PC-9 (cell line): ENCODE measurements at regions not wholly inside any gene's neighbourhood (a gene's known extent, or its start where the extent isn't known, plus 50 kb on each side); places are given as distances from the start of the nearest gene placed in this dataset.

Experiments used
- BruUV-seq: library from RNA; stranded (reverse); fragments of 400-500 nt; replicated peaks from 2 replicates; lab custom pipeline; 2021; lab: Mats Ljungman, UMichigan
- CTCF ChIA-PET: fragments of 300-600 bp; sonication (Branson Sonifier 250); formaldehyde crosslinking; loops from one replicate; lab custom pipeline; 2022; ENCODE audit warnings: antibody characterized with exemption; lab: Charles Lee
- POLR2A ChIA-PET: fragments of 300-600 bp; sonication (Branson Sonifier 250); formaldehyde crosslinking; loops from one replicate; lab custom pipeline; 2022; ENCODE audit warnings: antibody characterized with exemption; ENCODE audit not compliant: unreplicated experiment; lab: Charles Lee
- DNase-seq, 2 experiments: peaks; one replicate each; pipeline versions ENCODE4 v3.0.0 to v3.0.0-alpha.2; 2015 to 2022; ENCODE audit warnings: mixed read lengths in 1 of 2
- H2AFZ ChIP-seq: fragments of 200-600 bp; sonication (generic); 2 replicates; pipeline ENCODE4 v1.8.1; 2017; ENCODE audit warnings: antibody characterized with exemption
- H3F3A ChIP-seq: fragments of 200-600 bp; sonication (generic); 2 replicates; pipeline ENCODE4 v1.8.1; 2017; ENCODE audit warnings: antibody characterized with exemption, mild to moderate bottlenecking, low read depth; ENCODE audit not compliant: insufficient read depth
- H3K27ac ChIP-seq: fragments of 200-600 bp; sonication (generic); 2 replicates; pipeline ENCODE4 v1.6.1; 2016; ENCODE audit warnings: mixed run types
- H3K27me3 ChIP-seq: fragments of 200-600 bp; sonication (generic); 2 replicates; pipeline ENCODE4 v1.6.1; 2016; ENCODE audit warnings: low read depth, mixed run types; ENCODE audit not compliant: insufficient read depth
- H3K36me3 ChIP-seq: fragments of 200-600 bp; sonication (generic); 2 replicates; pipeline ENCODE4 v1.6.1; 2016; ENCODE audit warnings: low read depth, mixed run types
- H3K4me1 ChIP-seq: fragments of 200-600 bp; sonication (generic); replicated peaks from 2 replicates; pipeline ENCODE4 v1.6.1; 2016; ENCODE audit warnings: mixed run types; ENCODE audit not compliant: insufficient read depth
- H3K4me2 ChIP-seq: fragments of 200-600 bp; sonication (generic); 2 replicates; pipeline ENCODE4 v1.6.1; 2017; ENCODE audit warnings: mixed run types
- H3K4me3 ChIP-seq: fragments of 200-600 bp; sonication (generic); 2 replicates; pipeline ENCODE4 v1.6.1; 2016; ENCODE audit warnings: mixed run types
- H3K79me2 ChIP-seq: fragments of 200-600 bp; sonication (generic); 2 replicates; pipeline ENCODE4 v1.6.1; 2017; ENCODE audit warnings: low read depth, mixed run types
- H3K9me2 ChIP-seq: fragments of 200-600 bp; sonication (generic); 2 replicates; pipeline ENCODE4 v1.8.1; 2017; ENCODE audit warnings: mild to moderate bottlenecking; ENCODE audit not compliant: insufficient read depth
- H3K9me3 ChIP-seq: fragments of 200-600 bp; sonication (generic); 2 replicates; pipeline ENCODE4 v1.8.1; 2016; ENCODE audit warnings: low read depth; ENCODE audit not compliant: insufficient read depth
- H4K20me1 ChIP-seq: fragments of 200-600 bp; sonication (generic); 2 replicates; pipeline ENCODE4 v1.8.1; 2017; ENCODE audit not compliant: insufficient read depth
- EZH2 ChIP-seq: fragments of 200-600 bp; sonication (generic); IDR thresholded peaks from 2 replicates; pipeline ENCODE4 v1.8.0; 2017; ENCODE audit warnings: antibody characterized with exemption, low read depth
- intact Hi-C: fragments of 100-400 bp; cut with micrococcal nuclease; formaldehyde crosslinking; loops from one replicate; pipeline ENCODE4 v1.10.0; 2022; ENCODE audit not compliant: unreplicated experiment
- TF ChIP-seq, protein P1 (sequence below): fragments of 200-600 bp; sonication (generic); conservative IDR thresholded peaks from 2 replicates; pipeline ENCODE4 v1.6.1; 2017; ENCODE audit warnings: mixed run types, antibody characterized with exemption, mild to moderate bottlenecking, moderate library complexity

- no peak overlapping the region for H2AFZ ChIP-seq
- no peaks in the 10 kb centered on the region for H3K9me3 ChIP-seq
- no peaks in the 10 kb centered on the region for H3F3A ChIP-seq
- no peak overlapping the region for H3K27ac ChIP-seq
- no TSS peak for BruUV-seq
- H4K20me1 ChIP-seq: no peaks in the 10 kb centered on the region
- intact Hi-C loops: no loop called here
- H3K4me1 ChIP-seq: no peaks in the 10 kb centered on the region
- no peaks in the 10 kb centered on the region for H3K79me2 ChIP-seq
- CTCF ChIA-PET: no interaction called here
- H3K4me2 ChIP-seq: no peak overlapping the region
- no peak overlapping the region for H3K4me3 ChIP-seq
- DNase-seq: no peak
- H3K27me3 ChIP-seq: no peaks in the 10 kb centered on the region
- no peaks in the 10 kb centered on the region for H3K9me2 ChIP-seq
- no peaks in the 10 kb centered on the region for H3K36me3 ChIP-seq
- POLR2A ChIA-PET: no interaction called here
- TF ChIP-seq, protein P1, sequence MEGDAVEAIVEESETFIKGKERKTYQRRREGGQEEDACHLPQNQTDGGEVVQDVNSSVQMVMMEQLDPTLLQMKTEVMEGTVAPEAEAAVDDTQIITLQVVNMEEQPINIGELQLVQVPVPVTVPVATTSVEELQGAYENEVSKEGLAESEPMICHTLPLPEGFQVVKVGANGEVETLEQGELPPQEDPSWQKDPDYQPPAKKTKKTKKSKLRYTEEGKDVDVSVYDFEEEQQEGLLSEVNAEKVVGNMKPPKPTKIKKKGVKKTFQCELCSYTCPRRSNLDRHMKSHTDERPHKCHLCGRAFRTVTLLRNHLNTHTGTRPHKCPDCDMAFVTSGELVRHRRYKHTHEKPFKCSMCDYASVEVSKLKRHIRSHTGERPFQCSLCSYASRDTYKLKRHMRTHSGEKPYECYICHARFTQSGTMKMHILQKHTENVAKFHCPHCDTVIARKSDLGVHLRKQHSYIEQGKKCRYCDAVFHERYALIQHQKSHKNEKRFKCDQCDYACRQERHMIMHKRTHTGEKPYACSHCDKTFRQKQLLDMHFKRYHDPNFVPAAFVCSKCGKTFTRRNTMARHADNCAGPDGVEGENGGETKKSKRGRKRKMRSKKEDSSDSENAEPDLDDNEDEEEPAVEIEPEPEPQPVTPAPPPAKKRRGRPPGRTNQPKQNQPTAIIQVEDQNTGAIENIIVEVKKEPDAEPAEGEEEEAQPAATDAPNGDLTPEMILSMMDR: no peak
- no peak for TF ChIP-seq EZH2
Observed at GRCh38 chr1:82894635-82895034, 1093.9 kb downstream of the ADGRL2 start.

DNA sequence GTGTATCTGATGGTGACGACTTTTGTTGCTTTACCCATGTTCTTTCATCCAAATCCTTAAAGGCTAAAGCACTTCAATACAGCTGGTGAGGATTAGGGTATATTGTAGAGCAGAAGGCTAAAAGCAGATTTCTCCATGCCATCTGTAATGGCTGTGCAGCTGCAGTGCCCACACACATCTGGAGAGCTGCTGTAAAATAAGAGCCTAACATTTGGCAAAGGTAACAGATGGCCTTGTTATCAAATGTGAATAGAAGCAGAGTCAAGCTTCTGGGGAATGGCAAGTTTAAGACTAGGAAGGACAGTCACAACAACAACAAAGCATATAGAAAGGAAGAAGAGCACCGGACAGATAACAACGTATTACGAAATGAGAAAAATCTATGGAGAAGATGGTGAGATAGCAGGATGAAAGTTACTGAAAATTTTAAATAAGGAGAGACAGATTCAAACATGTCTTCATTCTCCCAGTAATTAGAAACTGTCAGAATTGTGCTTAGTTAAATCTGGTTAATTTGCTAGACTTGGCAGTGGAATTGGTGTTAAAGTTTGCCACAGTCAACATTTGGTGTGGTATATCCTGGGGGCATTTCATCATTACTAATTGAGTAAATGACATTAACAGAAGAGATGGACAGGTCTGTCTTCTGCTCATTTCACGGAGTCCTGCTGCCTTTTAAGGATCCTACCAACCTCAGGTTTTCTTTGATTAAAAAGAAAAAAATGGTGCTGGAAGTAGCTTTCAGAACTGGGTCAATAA is 1093.2 kb downstream of the ADGRL2 start:
- H3K4me3 ChIP-seq: no peak overlapping the region
- no peak for DNase-seq
- H3K79me2 ChIP-seq: no peaks in the 10 kb centered on the region
- H3F3A ChIP-seq: no peaks in the 10 kb centered on the region
- H3K36me3 ChIP-seq: no peaks in the 10 kb centered on the region
- H3K9me2 ChIP-seq: no peaks in the 10 kb centered on the region
- H3K4me2 ChIP-seq: no peak overlapping the region
- no peak for TF ChIP-seq EZH2
- TF ChIP-seq, protein P1: no peak
- BruUV-seq: no TSS peak
- H3K4me1 ChIP-seq: no peaks in the 10 kb centered on the region
- no peaks in the 10 kb centered on the region for H3K27me3 ChIP-seq
- intact Hi-C loops: no loop called here
- ChIA-PET CTCF (no interaction called here), POLR2A (no interaction called here)
- H2AFZ ChIP-seq: 0 out of 2 replicates have a peak overlapping the region, but pooled peaks have one; percentile 14
- no peaks in the 10 kb centered on the region for H3K9me3 ChIP-seq
- no peaks in the 10 kb centered on the region for H4K20me1 ChIP-seq
- no peak overlapping the region for H3K27ac ChIP-seq

- H3K4me1 ChIP-seq: no peaks in the 10 kb centered on the region
- intact Hi-C loops: no loop called here
- no TSS peak for BruUV-seq
- H2AFZ ChIP-seq: no peak overlapping the region; the same call in 1 of the 2 replicates
- H3K9me3 ChIP-seq: no peaks in the 10 kb centered on the region
- H3K9me2 ChIP-seq: no peaks in the 10 kb centered on the region
- POLR2A ChIA-PET: no interaction called here
- H3K4me3 ChIP-seq: no peak overlapping the region
- CTCF ChIA-PET: no interaction called here
- no peak for DNase-seq
- H4K20me1 ChIP-seq: no peaks in the 10 kb centered on the region
- no peaks in the 10 kb centered on the region for H3K79me2 ChIP-seq
- H3K27me3 ChIP-seq: no peaks in the 10 kb centered on the region
- H3F3A ChIP-seq: no peaks in the 10 kb centered on the region; the same call in 1 of the 2 replicates
- no peak overlapping the region for H3K27ac ChIP-seq
- no peak overlapping the region for H3K4me2 ChIP-seq
- no peaks in the 10 kb centered on the region for H3K36me3 ChIP-seq
- TF ChIP-seq, protein P1: no peak
- TF ChIP-seq EZH2: no peak
Observed at GRCh38 chr1:82880506-82880905, 1079.8 kb downstream of the ADGRL2 start.
